Gastrocnemius medialis (tissue), 4 donors: ENCODE measurements at regions not wholly inside any gene's neighbourhood (a gene's known extent, or its start where the extent isn't known, plus 50 kb on each side); places are given as distances from the start of the nearest gene placed in this dataset.
A peak's percentile ranks its signal among the peaks of the same experiment; 100 is the strongest.

Source experiments
- ATAC-seq, 2 donors: fragments of 150-250 bp; one replicate each; pipeline ENCODE4 v1.9.1; 2016
- DNase-seq, 2 donors: peaks; one replicate each; pipeline ENCODE4 v3.0.0-alpha.2; 2019
- H3K27ac ChIP-seq, 4 donors: fragments of 200-600 bp; sonication (generic); 1 replicate in 1 of 4; 2 replicates in 3 of 4; pipeline ENCODE4 v1.5.1; 2016 to 2018; ENCODE audit warnings: mild to moderate bottlenecking in 2 of 4, moderate library complexity in 1 of 4
- H3K27me3 ChIP-seq, 3 donors: fragments of 200-600 bp; sonication (generic) in 2 of 3; 1 replicate in 1 of 3; 2 replicates in 2 of 3; pipeline versions ENCODE4 v1.5.1 to v1.6.0; 2016 to 2019; ENCODE audit warnings: mild to moderate bottlenecking in 1 of 3, moderate library complexity in 1 of 3
- H3K36me3 ChIP-seq, 2 donors: fragments of 200-600 bp; sonication (generic) in 1 of 2; one replicate each; pipeline ENCODE4 v1.5.1; 2017 to 2018
- H3K4me1 ChIP-seq, 2 donors: fragments of 200-600 bp; sonication (generic) in 1 of 2; one replicate each; pipeline ENCODE4 v1.5.1; 2016 to 2017; ENCODE audit warnings: mild to moderate bottlenecking in 2 of 2
- H3K4me3 ChIP-seq, 4 donors: fragments of 200-600 bp; sonication (generic) in 3 of 4; 1 replicate in 1 of 4; 2 replicates in 3 of 4; pipeline ENCODE4 v1.5.1; 2016 to 2019; ENCODE audit warnings: mild to moderate bottlenecking in 2 of 4
- H3K9me3 ChIP-seq, 3 donors: fragments of 200-600 bp; sonication (generic) in 2 of 3; 1 replicate in 1 of 3; 2 replicates in 2 of 3; pipeline ENCODE4 v1.5.1; 2016 to 2019
- CTCF ChIP-seq, 5 experiments: fragments of 450-650 bp in 3 of 5; fragments of 200-600 bp in 2 of 5; sonication (generic) in 2 of 5; IDR thresholded peaks in 4 of 5; conservative IDR thresholded peaks in 1 of 5; 1 replicate in 4 of 5; 2 replicates in 1 of 5; pipeline ENCODE4 v1.5.1; 2016 to 2019; ENCODE audit warnings: antibody characterized with exemption in 5 of 5, mild to moderate bottlenecking in 3 of 5, moderate library complexity in 3 of 5
- POLR2A ChIP-seq, 2 donors: fragments of 450-650 bp; IDR thresholded peaks; one replicate each; pipeline ENCODE4 v1.6.1; 2017; ENCODE audit warnings: antibody characterized with exemption in 2 of 2, mild to moderate bottlenecking in 2 of 2, moderate library complexity in 2 of 2
- in situ Hi-C, 4 donors: fragments of 200-750 bp; cut with MboI; loops; one replicate each; pipeline versions ENCODE4 v1.15.0 to v1.8.0; 2017; ENCODE audit warnings: low sequenced_read_pairs in 4 of 4
- intact Hi-C: fragments of 100-400 bp; cut with DNase I; formaldehyde crosslinking; loops from one replicate; pipeline ENCODE4 v1.15.1; 2023; ENCODE audit warnings: low total_unique reads

DNA sequence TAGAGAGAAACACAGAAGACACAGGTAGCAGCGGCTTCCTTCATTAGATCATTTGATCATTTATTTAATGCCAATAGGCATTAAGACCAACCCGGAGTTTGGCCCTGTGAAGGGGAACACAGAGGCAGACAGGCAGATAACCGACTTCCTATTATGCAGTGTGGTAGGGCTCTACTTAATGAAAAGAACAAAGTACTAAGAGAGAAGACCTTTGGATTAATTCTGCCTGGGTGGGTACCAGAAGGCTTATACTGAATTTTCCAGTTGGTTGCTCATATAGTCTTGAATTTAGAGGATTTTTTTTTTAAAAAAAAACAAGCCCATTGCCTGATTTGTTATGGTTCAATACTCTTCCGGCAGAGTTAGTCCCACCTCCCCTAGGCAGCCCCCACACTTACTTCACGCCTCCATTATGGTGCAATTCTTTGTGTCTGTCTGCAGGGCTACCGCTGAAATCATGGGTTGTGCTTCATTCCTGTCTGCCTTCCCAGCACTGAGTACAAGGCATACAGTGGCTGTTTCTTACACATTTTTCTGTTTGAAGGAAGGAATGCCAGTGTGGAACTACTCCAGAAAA, 244.3 kb upstream of the APCDD1 start:
- TF ChIP-seq CTCF (IDR thresholded peaks at IDR 0.05 in 4 of 5, conservative IDR thresholded peaks at IDR 0.05 in 1 of 5) (no peak), POLR2A (IDR thresholded peaks at IDR 0.05) (no peak)
- Histone ChIP-seq H3K9me3 (no peaks in the 10 kb centered on the region), H3K4me1 (no peaks in the 10 kb centered on the region), H3K27me3 (no peaks in the 10 kb centered on the region), H3K4me3 (no peak overlapping the region), H3K27ac (no peak overlapping the region), H3K36me3 (no peaks in the 10 kb centered on the region)
- no peak for ATAC-seq
- in situ Hi-C loops (no loop called here), intact Hi-C loops (no loop called here)
- no peak for DNase-seq

GRCh38 chr18:10213526-10213925, 240.9 kb upstream of the APCDD1 start:
- H3K36me3 ChIP-seq, result no peaks in the 10 kb centered on the region
- intact Hi-C loops (no loop called here), in situ Hi-C loops (no loop called here)
- no peaks in the 10 kb centered on the region for H3K27me3 ChIP-seq
- no peaks in the 10 kb centered on the region for H3K4me1 ChIP-seq
- DNase-seq (no peak), ATAC-seq (peak in 1 of 2 donors; percentile 51)
- no peak overlapping the region for H3K4me3 ChIP-seq
- no peaks in the 10 kb centered on the region for H3K9me3 ChIP-seq
- H3K27ac ChIP-seq, result no peak overlapping the region
- TF ChIP-seq POLR2A (IDR thresholded peaks at IDR 0.05), result no peak
- no peak for TF ChIP-seq CTCF (IDR thresholded peaks at IDR 0.05 in 4 of 5, conservative IDR thresholded peaks at IDR 0.05 in 1 of 5)

GRCh38 chr18:10215446-10215845, 239.0 kb upstream of the APCDD1 start:
- H3K4me3 ChIP-seq, result no peak overlapping the region
- ATAC-seq (no peak), DNase-seq (no peak)
- no peaks in the 10 kb centered on the region for H3K27me3 ChIP-seq
- TF ChIP-seq CTCF (IDR thresholded peaks at IDR 0.05 in 4 of 5, conservative IDR thresholded peaks at IDR 0.05 in 1 of 5) (no peak), POLR2A (IDR thresholded peaks at IDR 0.05) (no peak)
- intact Hi-C loops (no loop called here), in situ Hi-C loops (no loop called here)
- H3K4me1 ChIP-seq, result no peaks in the 10 kb centered on the region
- no peaks in the 10 kb centered on the region for H3K36me3 ChIP-seq
- no peaks in the 10 kb centered on the region for H3K9me3 ChIP-seq
- H3K27ac ChIP-seq, result no peak overlapping the region

DNA sequence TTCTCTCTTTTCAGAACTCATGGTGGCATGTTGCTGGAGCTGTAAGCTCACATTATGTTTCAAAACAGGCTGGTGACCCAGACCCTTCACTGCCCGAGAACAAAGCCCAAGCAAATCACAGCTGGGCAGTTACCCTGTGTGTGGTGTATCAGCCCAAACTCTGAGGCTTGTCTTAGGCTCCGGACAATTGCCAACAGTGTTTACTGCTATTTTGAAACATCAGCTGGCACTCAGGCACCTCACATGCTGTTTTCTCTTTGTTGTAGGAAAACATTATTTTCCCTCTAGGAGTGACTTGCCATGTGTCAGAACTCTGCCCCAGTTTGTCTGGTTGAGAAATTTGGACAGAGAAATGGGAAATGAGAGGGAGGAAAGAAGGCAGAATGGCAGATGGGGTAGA, 237.6 kb upstream of the APCDD1 start:
- in situ Hi-C loops (no loop called here), intact Hi-C loops (no loop called here)
- Histone ChIP-seq H3K4me3 (no peak overlapping the region), H3K4me1 (no peaks in the 10 kb centered on the region), H3K9me3 (no peaks in the 10 kb centered on the region), H3K27ac (no peak overlapping the region), H3K36me3 (no peaks in the 10 kb centered on the region), H3K27me3 (no peaks in the 10 kb centered on the region)
- peak in 1 of 2 donors; percentile 41 for DNase-seq
- peak; percentile 45 to 46 for ATAC-seq
- no peak for TF ChIP-seq POLR2A (IDR thresholded peaks at IDR 0.05)
- no peak for TF ChIP-seq CTCF (IDR thresholded peaks at IDR 0.05 in 4 of 5, conservative IDR thresholded peaks at IDR 0.05 in 1 of 5)

GRCh38 chr18:10217211-10217610, 237.2 kb upstream of the APCDD1 start:
- DNase-seq (no peak), ATAC-seq (no peak)
- H3K4me1 ChIP-seq, result no peaks in the 10 kb centered on the region
- no peaks in the 10 kb centered on the region for H3K9me3 ChIP-seq
- H3K27me3 ChIP-seq, result no peaks in the 10 kb centered on the region
- intact Hi-C loops (no loop called here), in situ Hi-C loops (no loop called here)
- TF ChIP-seq POLR2A (IDR thresholded peaks at IDR 0.05) (no peak), CTCF (IDR thresholded peaks at IDR 0.05 in 4 of 5, conservative IDR thresholded peaks at IDR 0.05 in 1 of 5) (no peak)
- no peaks in the 10 kb centered on the region for H3K36me3 ChIP-seq
- H3K4me3 ChIP-seq, result no peak overlapping the region
- no peak overlapping the region for H3K27ac ChIP-seq
